ENCODE measurements at regions not wholly inside any gene's neighbourhood (a gene's known extent, or its start where the extent isn't known, plus 50 kb on each side); places are given as distances from the start of the nearest gene placed in this dataset.

- no peak for TF ChIP-seq ZFX (IDR thresholded peaks at IDR 0.05)
- TF ChIP-seq, protein P1, sequence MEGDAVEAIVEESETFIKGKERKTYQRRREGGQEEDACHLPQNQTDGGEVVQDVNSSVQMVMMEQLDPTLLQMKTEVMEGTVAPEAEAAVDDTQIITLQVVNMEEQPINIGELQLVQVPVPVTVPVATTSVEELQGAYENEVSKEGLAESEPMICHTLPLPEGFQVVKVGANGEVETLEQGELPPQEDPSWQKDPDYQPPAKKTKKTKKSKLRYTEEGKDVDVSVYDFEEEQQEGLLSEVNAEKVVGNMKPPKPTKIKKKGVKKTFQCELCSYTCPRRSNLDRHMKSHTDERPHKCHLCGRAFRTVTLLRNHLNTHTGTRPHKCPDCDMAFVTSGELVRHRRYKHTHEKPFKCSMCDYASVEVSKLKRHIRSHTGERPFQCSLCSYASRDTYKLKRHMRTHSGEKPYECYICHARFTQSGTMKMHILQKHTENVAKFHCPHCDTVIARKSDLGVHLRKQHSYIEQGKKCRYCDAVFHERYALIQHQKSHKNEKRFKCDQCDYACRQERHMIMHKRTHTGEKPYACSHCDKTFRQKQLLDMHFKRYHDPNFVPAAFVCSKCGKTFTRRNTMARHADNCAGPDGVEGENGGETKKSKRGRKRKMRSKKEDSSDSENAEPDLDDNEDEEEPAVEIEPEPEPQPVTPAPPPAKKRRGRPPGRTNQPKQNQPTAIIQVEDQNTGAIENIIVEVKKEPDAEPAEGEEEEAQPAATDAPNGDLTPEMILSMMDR (conservative IDR thresholded peaks at IDR 0.05) = no peak
- H3K27ac ChIP-seq = no peak overlapping the region
Observed at GRCh38 chr12:59122784-59123183, 202.5 kb upstream of the LRIG3 start.

- TF ChIP-seq ZFX (IDR thresholded peaks at IDR 0.05) = no peak
- TF ChIP-seq, protein P1 (conservative IDR thresholded peaks at IDR 0.05) = no peak
- no peak overlapping the region for H3K27ac ChIP-seq
Observed at GRCh38 chr12:59121451-59121850, 201.1 kb upstream of the LRIG3 start.

- H3K27ac ChIP-seq = no peak overlapping the region
- TF ChIP-seq, protein P1 (conservative IDR thresholded peaks at IDR 0.05) = no peak
- TF ChIP-seq ZFX (IDR thresholded peaks at IDR 0.05) = no peak
Observed at GRCh38 chr12:59119676-59120075, 199.4 kb upstream of the LRIG3 start.

- TF ChIP-seq, protein P1 (conservative IDR thresholded peaks at IDR 0.05) = no peak
- no peak for TF ChIP-seq ZFX (IDR thresholded peaks at IDR 0.05)
- H3K27ac ChIP-seq = no peak overlapping the region
Observed at GRCh38 chr12:59118356-59118755, 198.1 kb upstream of the LRIG3 start.

DNA sequence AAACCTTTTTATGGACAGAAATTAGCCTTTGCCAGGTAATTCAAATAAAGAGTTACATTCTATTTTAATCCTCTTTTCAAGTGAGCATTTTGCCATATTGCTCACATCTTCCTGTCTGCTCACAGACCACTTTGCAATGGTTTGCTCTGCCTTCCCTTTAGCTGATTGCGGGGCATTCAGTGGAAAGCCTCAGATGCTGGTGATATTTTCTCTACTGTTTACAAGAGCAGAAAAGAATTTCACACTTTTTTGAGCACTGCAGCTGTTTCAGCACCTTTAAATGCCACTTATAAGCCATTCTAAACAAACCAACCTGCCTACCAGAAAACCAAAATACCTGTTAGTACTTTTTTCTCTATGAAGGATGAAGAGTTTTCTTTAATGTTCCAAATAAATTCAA, 195.7 kb upstream of the LRIG3 start:
- TF ChIP-seq ZFX (IDR thresholded peaks at IDR 0.05) = no peak
- TF ChIP-seq, protein P1 (conservative IDR thresholded peaks at IDR 0.05) = no peak
- no peak overlapping the region for H3K27ac ChIP-seq

GRCh38 chr12:59115526-59115925, 195.2 kb upstream of the LRIG3 start:
- TF ChIP-seq, protein P1 (conservative IDR thresholded peaks at IDR 0.05) = no peak
- TF ChIP-seq ZFX (IDR thresholded peaks at IDR 0.05) = no peak
- H3K27ac ChIP-seq = no peak overlapping the region

GRCh38 chr12:59113831-59114615, 193.7 kb upstream of the LRIG3 start:
- H3K27ac ChIP-seq = peak overlapping the region; percentile 10; the same call in 1 of the 2 replicates
- TF ChIP-seq ZFX (IDR thresholded peaks at IDR 0.05) = no peak
- TF ChIP-seq, protein P1 (conservative IDR thresholded peaks at IDR 0.05) = peak; percentile 96
